Uterus (tissue), 3 donors: ENCODE measurements at regions not wholly inside any gene's neighbourhood (a gene's known extent, or its start where the extent isn't known, plus 50 kb on each side); places are given as distances from the start of the nearest gene placed in this dataset.

Experiments
- DNase-seq, 2 donors: peaks; one replicate each; pipeline ENCODE4 v3.0.0-alpha.2; 2019 to 2020
- H3K27ac ChIP-seq, 2 donors: fragments of 200-600 bp; sonication (generic); 1 replicate in 1 of 2; 2 replicates in 1 of 2; pipeline ENCODE4 v1.5.1; 2016 to 2018
- H3K27me3 ChIP-seq, 2 donors: fragments of 200-600 bp; sonication (generic); one replicate each; pipeline ENCODE4 v1.5.1; 2018 to 2019; ENCODE audit warnings: control low read depth in 1 of 2
- H3K36me3 ChIP-seq, 2 donors: fragments of 200-600 bp; sonication (generic); one replicate each; pipeline ENCODE4 v1.5.1; 2019; ENCODE audit warnings: control low read depth in 1 of 2
- H3K4me1 ChIP-seq, 2 donors: fragments of 200-600 bp; sonication (generic); one replicate each; pipeline ENCODE4 v1.5.1; 2018 to 2019; ENCODE audit warnings: control low read depth in 1 of 2
- H3K4me3 ChIP-seq, 2 donors: fragments of 200-600 bp; sonication (generic); 1 replicate in 1 of 2; 2 replicates in 1 of 2; pipeline ENCODE4 v1.5.1; 2018 to 2019; ENCODE audit warnings: mild to moderate bottlenecking in 1 of 2
- H3K9me3 ChIP-seq, 2 donors: fragments of 200-600 bp; sonication (generic); one replicate each; pipeline ENCODE4 v1.5.1; 2019; ENCODE audit warnings: control low read depth in 1 of 2
- POLR2A ChIP-seq, 2 donors: fragments of 450-650 bp; IDR thresholded peaks; one replicate each; pipeline ENCODE4 v1.6.1; 2016; ENCODE audit warnings: antibody characterized with exemption in 2 of 2, mild to moderate bottlenecking in 1 of 2, moderate library complexity in 1 of 2
- intact Hi-C: fragments of 100-400 bp; cut with DNase I; formaldehyde crosslinking; loops from one replicate; pipeline ENCODE4 v1.15.1; 2023; ENCODE audit warnings: low total_unique reads
- TF ChIP-seq, protein P1 (sequence below), 4 experiments: fragments of 200-600 bp in 2 of 4; fragments of 450-650 bp in 2 of 4; sonication (generic) in 2 of 4; IDR thresholded peaks; one replicate each; pipeline ENCODE4 v1.5.1; 2016 to 2019; ENCODE audit warnings: antibody characterized with exemption in 4 of 4, mild to moderate bottlenecking in 2 of 4, moderate library complexity in 1 of 4
- donor health status: DM: yes; HTN: yes; CAD: no.

DNA sequence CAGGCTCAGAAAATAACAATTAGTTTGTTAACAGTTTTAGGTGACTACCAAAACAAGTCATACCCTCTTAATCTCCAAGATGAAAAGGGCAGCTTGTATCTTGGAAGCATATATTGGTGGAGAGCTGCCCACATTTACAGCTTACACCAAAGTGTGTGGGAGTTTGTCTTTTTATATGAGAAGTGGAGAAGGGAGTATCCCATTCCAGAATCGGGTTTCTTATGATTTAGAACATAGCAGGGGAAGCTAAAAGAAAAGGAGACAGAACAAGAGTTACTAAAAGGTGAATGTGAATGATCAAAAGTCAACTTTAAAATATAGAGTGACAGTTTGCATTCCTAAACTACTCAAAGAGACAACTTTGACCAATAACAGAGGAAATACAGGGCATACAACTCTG, 338.6 kb upstream of the VWC2 start:
- intact Hi-C loops: no loop called here
- TF ChIP-seq, protein P1, sequence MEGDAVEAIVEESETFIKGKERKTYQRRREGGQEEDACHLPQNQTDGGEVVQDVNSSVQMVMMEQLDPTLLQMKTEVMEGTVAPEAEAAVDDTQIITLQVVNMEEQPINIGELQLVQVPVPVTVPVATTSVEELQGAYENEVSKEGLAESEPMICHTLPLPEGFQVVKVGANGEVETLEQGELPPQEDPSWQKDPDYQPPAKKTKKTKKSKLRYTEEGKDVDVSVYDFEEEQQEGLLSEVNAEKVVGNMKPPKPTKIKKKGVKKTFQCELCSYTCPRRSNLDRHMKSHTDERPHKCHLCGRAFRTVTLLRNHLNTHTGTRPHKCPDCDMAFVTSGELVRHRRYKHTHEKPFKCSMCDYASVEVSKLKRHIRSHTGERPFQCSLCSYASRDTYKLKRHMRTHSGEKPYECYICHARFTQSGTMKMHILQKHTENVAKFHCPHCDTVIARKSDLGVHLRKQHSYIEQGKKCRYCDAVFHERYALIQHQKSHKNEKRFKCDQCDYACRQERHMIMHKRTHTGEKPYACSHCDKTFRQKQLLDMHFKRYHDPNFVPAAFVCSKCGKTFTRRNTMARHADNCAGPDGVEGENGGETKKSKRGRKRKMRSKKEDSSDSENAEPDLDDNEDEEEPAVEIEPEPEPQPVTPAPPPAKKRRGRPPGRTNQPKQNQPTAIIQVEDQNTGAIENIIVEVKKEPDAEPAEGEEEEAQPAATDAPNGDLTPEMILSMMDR (IDR thresholded peaks at IDR 0.05): no peak
- TF ChIP-seq POLR2A (IDR thresholded peaks at IDR 0.05): no peak
- Histone ChIP-seq H3K27ac (no peak overlapping the region), H3K9me3 (no peaks in the 10 kb centered on the region), H3K4me1 (no peaks in the 10 kb centered on the region), H3K27me3 (no peaks in the 10 kb centered on the region), H3K36me3 (no peaks in the 10 kb centered on the region), H3K4me3 (no peak overlapping the region)
- no peak for DNase-seq

DNA sequence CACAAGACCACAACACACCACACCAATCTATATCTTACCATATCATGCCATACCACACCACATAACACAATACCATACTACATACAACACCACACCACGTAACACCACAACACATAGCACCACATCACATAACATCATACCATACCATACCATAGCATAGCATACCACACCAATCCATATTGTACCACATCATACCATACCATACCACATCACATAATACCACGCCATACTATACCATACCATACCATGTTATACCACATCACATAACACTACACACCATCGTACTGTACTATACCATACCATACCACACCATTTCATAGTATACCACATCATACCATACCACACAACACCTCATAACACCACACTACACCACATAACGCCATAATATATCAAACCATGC, 335.2 kb upstream of the VWC2 start:
- H3K27me3 ChIP-seq: no peaks in the 10 kb centered on the region
- intact Hi-C loops: no loop called here
- H3K9me3 ChIP-seq: no peaks in the 10 kb centered on the region
- no peak overlapping the region for H3K4me3 ChIP-seq
- DNase-seq: no peak
- no peaks in the 10 kb centered on the region for H3K36me3 ChIP-seq
- H3K4me1 ChIP-seq: no peaks in the 10 kb centered on the region
- TF ChIP-seq, protein P1 (IDR thresholded peaks at IDR 0.05): no peak
- no peak for TF ChIP-seq POLR2A (IDR thresholded peaks at IDR 0.05)
- H3K27ac ChIP-seq: no peak overlapping the region

DNA sequence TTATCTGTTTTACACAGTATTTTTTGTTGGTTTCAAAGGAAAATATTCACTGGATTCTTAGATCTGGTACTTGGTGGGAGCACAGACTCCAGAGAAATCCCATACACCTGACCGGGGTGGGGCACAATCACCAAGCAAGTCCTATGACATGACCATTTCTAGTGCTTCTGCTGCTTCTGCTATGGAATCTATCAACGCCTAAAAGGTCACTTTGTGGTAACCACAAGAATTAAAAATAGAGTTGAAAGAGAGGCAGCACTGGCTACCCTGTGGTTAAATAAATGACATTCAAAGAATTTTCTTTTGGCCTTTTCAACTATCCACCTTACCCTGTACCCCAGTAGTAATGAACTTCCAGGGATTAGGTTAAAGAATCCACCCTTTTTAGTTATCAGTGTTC, 329.9 kb upstream of the VWC2 start:
- no peak overlapping the region for H3K27ac ChIP-seq
- no peaks in the 10 kb centered on the region for H3K4me1 ChIP-seq
- H3K9me3 ChIP-seq: no peaks in the 10 kb centered on the region
- H3K27me3 ChIP-seq: no peaks in the 10 kb centered on the region
- no peak for DNase-seq
- no peak overlapping the region for H3K4me3 ChIP-seq
- no peaks in the 10 kb centered on the region for H3K36me3 ChIP-seq
- TF ChIP-seq, protein P1 (IDR thresholded peaks at IDR 0.05): no peak
- no peak for TF ChIP-seq POLR2A (IDR thresholded peaks at IDR 0.05)
- intact Hi-C loops: no loop called here

DNA sequence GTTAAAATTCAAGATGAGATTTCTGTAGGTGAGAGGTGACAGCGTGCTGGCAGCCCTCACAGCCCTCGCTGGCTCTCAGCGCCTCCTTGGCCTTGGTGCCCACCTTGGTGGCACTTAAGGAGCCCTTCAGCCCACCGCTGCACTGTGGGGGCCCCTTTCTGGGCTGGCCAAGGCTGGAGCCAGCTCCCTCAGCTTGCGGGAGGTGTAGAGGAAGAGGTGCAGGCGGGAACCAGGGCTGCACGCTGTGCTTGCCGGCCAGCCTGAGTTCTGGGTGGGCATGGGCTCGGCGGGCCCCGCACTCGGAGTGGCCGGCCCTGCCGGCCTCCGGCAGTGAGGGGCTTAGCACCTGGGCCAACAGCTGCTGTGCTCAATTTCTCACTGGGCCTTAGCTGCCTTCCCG, 320.0 kb upstream of the VWC2 start:
- Histone ChIP-seq H3K4me3 (no peak overlapping the region), H3K4me1 (no peaks in the 10 kb centered on the region)
- TF ChIP-seq, protein P1 (IDR thresholded peaks at IDR 0.05): no peak
- no peak for TF ChIP-seq POLR2A (IDR thresholded peaks at IDR 0.05)

DNA sequence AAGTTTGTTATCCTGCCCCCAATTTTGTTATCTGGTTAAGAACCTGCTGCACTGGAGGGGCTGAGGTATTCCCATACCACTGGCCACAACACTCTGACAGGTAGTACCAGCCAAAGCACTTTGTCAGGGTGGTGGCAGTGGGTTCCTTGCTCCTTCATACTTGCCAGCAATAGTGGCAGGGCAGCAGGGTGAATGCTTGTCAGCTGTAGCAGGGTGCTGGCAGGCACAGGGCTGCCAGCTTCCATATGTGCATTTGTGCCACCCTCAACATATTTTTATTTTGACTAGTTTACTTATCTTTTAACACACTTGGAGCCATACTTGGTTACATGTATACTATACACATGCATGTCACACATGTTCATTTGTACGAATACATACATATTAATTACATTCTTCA, 294.0 kb upstream of the VWC2 start:
- no peak overlapping the region for H3K27ac ChIP-seq
- H3K9me3 ChIP-seq: no peaks in the 10 kb centered on the region
- intact Hi-C loops: no loop called here
- TF ChIP-seq POLR2A (IDR thresholded peaks at IDR 0.05): no peak
- TF ChIP-seq, protein P1 (IDR thresholded peaks at IDR 0.05): no peak
- H3K36me3 ChIP-seq: no peaks in the 10 kb centered on the region
- no peaks in the 10 kb centered on the region for H3K4me1 ChIP-seq
- DNase-seq: no peak
- H3K27me3 ChIP-seq: no peaks in the 10 kb centered on the region
- H3K4me3 ChIP-seq: no peak overlapping the region

More for the DNA sequence above, 320.0 kb upstream of the VWC2 start:
- no peaks in the 10 kb centered on the region for H3K36me3 ChIP-seq
- intact Hi-C loops: no loop called here
- no peak for DNase-seq
- H3K9me3 ChIP-seq: no peaks in the 10 kb centered on the region
- H3K27ac ChIP-seq: no peak overlapping the region
- H3K27me3 ChIP-seq: no peaks in the 10 kb centered on the region
